Gastrocnemius medialis (tissue), 4 donors: ENCODE measurements at regions not wholly inside any gene's neighbourhood (a gene's known extent, or its start where the extent isn't known, plus 50 kb on each side); places are given as distances from the start of the nearest gene placed in this dataset.

Experiments
- ATAC-seq, 2 donors: fragments of 150-250 bp; one replicate each; pipeline ENCODE4 v1.9.1; 2016
- DNase-seq, 2 donors: peaks; one replicate each; pipeline ENCODE4 v3.0.0-alpha.2; 2019
- H3K27ac ChIP-seq, 4 donors: fragments of 200-600 bp; sonication (generic); 1 replicate in 1 of 4; 2 replicates in 3 of 4; pipeline ENCODE4 v1.5.1; 2016 to 2018; ENCODE audit warnings: mild to moderate bottlenecking in 2 of 4, moderate library complexity in 1 of 4
- H3K27me3 ChIP-seq, 3 donors: fragments of 200-600 bp; sonication (generic) in 2 of 3; 1 replicate in 1 of 3; 2 replicates in 2 of 3; pipeline versions ENCODE4 v1.5.1 to v1.6.0; 2016 to 2019; ENCODE audit warnings: mild to moderate bottlenecking in 1 of 3, moderate library complexity in 1 of 3
- H3K36me3 ChIP-seq, 2 donors: fragments of 200-600 bp; sonication (generic) in 1 of 2; one replicate each; pipeline ENCODE4 v1.5.1; 2017 to 2018
- H3K4me1 ChIP-seq, 2 donors: fragments of 200-600 bp; sonication (generic) in 1 of 2; one replicate each; pipeline ENCODE4 v1.5.1; 2016 to 2017; ENCODE audit warnings: mild to moderate bottlenecking in 2 of 2
- H3K4me3 ChIP-seq, 4 donors: fragments of 200-600 bp; sonication (generic) in 3 of 4; 1 replicate in 1 of 4; 2 replicates in 3 of 4; pipeline ENCODE4 v1.5.1; 2016 to 2019; ENCODE audit warnings: mild to moderate bottlenecking in 2 of 4
- H3K9me3 ChIP-seq, 3 donors: fragments of 200-600 bp; sonication (generic) in 2 of 3; 1 replicate in 1 of 3; 2 replicates in 2 of 3; pipeline ENCODE4 v1.5.1; 2016 to 2019
- POLR2A ChIP-seq, 2 donors: fragments of 450-650 bp; IDR thresholded peaks; one replicate each; pipeline ENCODE4 v1.6.1; 2017; ENCODE audit warnings: antibody characterized with exemption in 2 of 2, mild to moderate bottlenecking in 2 of 2, moderate library complexity in 2 of 2
- in situ Hi-C, 4 donors: fragments of 200-750 bp; cut with MboI; loops; one replicate each; pipeline versions ENCODE4 v1.15.0 to v1.8.0; 2017; ENCODE audit warnings: low sequenced_read_pairs in 4 of 4
- intact Hi-C: fragments of 100-400 bp; cut with DNase I; formaldehyde crosslinking; loops from one replicate; pipeline ENCODE4 v1.15.1; 2023; ENCODE audit warnings: low total_unique reads
- TF ChIP-seq, protein P1 (sequence below), 5 experiments: fragments of 450-650 bp in 3 of 5; fragments of 200-600 bp in 2 of 5; sonication (generic) in 2 of 5; IDR thresholded peaks in 4 of 5; conservative IDR thresholded peaks in 1 of 5; 1 replicate in 4 of 5; 2 replicates in 1 of 5; pipeline ENCODE4 v1.5.1; 2016 to 2019; ENCODE audit warnings: antibody characterized with exemption in 5 of 5, mild to moderate bottlenecking in 3 of 5, moderate library complexity in 3 of 5

DNA sequence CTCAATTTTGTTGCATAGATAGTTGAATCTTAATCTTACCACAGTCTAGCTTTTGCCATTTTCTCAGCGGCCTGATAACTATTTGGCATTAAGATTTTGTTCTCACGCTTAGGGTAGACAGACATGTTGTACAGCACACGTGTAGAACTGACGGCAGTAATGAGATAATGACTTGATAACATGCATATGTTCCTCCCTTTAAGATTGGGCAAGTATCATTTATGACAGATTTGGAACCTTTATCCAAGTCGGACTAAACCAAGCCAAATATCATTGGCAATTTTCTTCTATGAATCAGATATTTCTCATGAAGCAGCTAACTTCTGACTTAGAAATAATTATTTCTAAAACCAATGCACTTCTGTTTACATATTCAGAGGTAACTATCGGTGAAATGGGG lies 205.5 kb downstream of the NDFIP2 start:
- intact Hi-C loops (no loop called here), in situ Hi-C loops (loop anchor here in 3 of 4 donors (25.0 kb wide), 2 partner anchors 676 to 1326 kb away; no protein-coding TSS in a partner anchor)
- ATAC-seq (no peak), DNase-seq (no peak)
- Histone ChIP-seq H3K4me3 (no peak overlapping the region), H3K27me3 (no peaks in the 10 kb centered on the region), H3K36me3 (no peaks in the 10 kb centered on the region), H3K9me3 (no peaks in the 10 kb centered on the region), H3K27ac (no peak overlapping the region), H3K4me1 (no peaks in the 10 kb centered on the region)
- no peak for TF ChIP-seq POLR2A (IDR thresholded peaks at IDR 0.05)

DNA sequence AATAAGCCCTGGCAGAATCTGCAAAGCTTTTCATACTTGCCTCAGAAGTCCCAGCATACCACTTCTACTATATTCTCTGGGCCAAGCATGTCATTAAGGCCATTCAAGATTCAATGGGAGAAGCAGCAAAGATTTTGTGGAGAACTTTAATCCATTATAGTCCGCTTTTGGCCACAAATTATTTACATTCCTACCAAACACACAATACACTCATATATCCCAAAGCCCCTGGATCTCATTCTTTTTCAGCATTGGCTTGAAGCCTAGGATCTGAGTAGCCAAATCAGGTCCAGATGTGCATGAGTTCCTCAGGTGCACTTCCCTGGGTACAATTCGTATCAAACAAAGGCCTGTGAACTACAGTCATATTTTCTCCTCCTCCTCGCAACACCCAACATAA lies 203.4 kb downstream of the NDFIP2 start:
- Histone ChIP-seq H3K36me3 (no peaks in the 10 kb centered on the region), H3K27me3 (no peaks in the 10 kb centered on the region), H3K9me3 (no peaks in the 10 kb centered on the region), H3K27ac (no peak overlapping the region), H3K4me1 (peaks cover 0 to under 1% of the 10 kb centered on the region in 2 donors), H3K4me3 (no peak overlapping the region)
- in situ Hi-C loops, result loop anchor here in 3 of 4 donors (5.0 to 25.0 kb wide), 3 partner anchors 678 to 1328 kb away; no protein-coding TSS in a partner anchor
- no peak for TF ChIP-seq POLR2A (IDR thresholded peaks at IDR 0.05)
- TF ChIP-seq, protein P1, sequence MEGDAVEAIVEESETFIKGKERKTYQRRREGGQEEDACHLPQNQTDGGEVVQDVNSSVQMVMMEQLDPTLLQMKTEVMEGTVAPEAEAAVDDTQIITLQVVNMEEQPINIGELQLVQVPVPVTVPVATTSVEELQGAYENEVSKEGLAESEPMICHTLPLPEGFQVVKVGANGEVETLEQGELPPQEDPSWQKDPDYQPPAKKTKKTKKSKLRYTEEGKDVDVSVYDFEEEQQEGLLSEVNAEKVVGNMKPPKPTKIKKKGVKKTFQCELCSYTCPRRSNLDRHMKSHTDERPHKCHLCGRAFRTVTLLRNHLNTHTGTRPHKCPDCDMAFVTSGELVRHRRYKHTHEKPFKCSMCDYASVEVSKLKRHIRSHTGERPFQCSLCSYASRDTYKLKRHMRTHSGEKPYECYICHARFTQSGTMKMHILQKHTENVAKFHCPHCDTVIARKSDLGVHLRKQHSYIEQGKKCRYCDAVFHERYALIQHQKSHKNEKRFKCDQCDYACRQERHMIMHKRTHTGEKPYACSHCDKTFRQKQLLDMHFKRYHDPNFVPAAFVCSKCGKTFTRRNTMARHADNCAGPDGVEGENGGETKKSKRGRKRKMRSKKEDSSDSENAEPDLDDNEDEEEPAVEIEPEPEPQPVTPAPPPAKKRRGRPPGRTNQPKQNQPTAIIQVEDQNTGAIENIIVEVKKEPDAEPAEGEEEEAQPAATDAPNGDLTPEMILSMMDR (IDR thresholded peaks at IDR 0.05 in 4 of 5, conservative IDR thresholded peaks at IDR 0.05 in 1 of 5), result no peak
- ATAC-seq, result no peak
- intact Hi-C loops, result no loop called here
- no peak for DNase-seq

DNA sequence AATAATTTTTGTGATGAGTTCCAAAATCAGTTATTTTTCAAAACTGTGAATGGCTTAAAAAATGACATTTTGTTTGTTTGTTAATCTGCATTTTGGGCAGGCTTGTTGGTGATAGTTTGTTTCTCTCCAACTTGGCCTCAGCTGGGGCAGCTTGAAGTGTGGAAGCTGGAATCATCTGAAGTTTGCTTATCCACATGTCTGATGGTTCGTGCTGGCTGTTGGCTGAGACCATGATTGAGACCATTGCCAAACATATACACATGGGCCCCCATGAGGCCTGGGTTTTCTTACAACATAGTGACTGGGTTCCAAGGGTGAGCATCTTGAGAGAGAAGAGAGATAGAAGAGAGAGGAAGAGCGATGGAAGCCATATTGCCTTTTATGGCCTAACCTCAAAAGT lies 201.2 kb downstream of the NDFIP2 start:
- in situ Hi-C loops, result loop anchor here in 3 of 4 donors (5.0 to 25.0 kb wide), 3 partner anchors 680 to 1330 kb away; no protein-coding TSS in a partner anchor
- H3K27ac ChIP-seq, result no peak overlapping the region
- TF ChIP-seq POLR2A (IDR thresholded peaks at IDR 0.05), result no peak
- no peak for DNase-seq
- no peaks in the 10 kb centered on the region for H3K36me3 ChIP-seq
- H3K4me3 ChIP-seq, result no peak overlapping the region
- no peak for ATAC-seq
- intact Hi-C loops, result no loop called here
- H3K27me3 ChIP-seq, result no peaks in the 10 kb centered on the region
- peaks cover 0 to 6% of the 10 kb centered on the region in 2 donors for H3K4me1 ChIP-seq
- H3K9me3 ChIP-seq, result no peaks in the 10 kb centered on the region

DNA sequence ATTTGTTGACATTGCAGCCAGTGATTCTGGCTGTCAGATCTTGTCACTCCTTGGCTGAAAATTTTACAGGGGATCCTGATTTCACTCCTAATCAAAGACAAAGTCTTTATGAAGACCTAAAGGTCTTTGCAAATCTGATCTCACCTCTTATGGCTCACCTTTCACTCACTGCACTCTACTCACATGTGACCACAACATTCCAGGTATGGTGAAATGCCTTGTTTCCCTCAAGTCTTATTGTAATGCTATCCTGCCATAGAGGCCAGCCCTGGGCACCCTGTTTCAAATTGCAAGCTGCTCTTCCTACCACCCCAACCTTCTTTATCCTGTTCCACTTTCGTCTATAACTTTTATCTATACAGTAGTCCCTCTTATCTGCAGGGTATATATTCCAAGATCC lies 200.1 kb downstream of the NDFIP2 start:
- Histone ChIP-seq H3K4me3 (no peak overlapping the region), H3K36me3 (no peaks in the 10 kb centered on the region), H3K27ac (no peak overlapping the region), H3K4me1 (peaks cover 0 to 6% of the 10 kb centered on the region in 2 donors), H3K9me3 (no peaks in the 10 kb centered on the region), H3K27me3 (no peaks in the 10 kb centered on the region)
- TF ChIP-seq POLR2A (IDR thresholded peaks at IDR 0.05), result no peak
- no peak for ATAC-seq
- intact Hi-C loops (no loop called here), in situ Hi-C loops (loop anchor here in 3 of 4 donors (5.0 to 25.0 kb wide), 3 partner anchors 681 to 1331 kb away; no protein-coding TSS in a partner anchor)
- no peak for DNase-seq

DNA sequence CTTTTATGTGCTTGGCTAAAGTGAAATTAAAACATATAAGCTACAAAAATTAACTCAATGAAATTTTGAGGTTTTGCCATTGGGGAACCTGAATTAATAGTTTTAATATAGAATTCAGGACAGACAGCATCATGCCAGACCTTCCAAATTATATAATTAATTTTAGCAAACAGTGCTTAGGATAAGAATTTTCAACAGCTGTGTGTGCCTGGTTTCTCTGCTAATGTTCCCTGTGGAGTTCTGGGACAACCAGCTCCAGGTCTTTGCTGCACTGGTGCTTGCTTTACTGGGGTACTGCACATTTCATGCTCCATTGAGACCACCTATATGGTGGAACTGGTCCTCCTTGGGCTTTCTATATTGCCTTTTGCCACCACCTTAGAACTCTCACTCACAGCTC lies 199.5 kb downstream of the NDFIP2 start:
- Histone ChIP-seq H3K36me3 (no peaks in the 10 kb centered on the region), H3K27ac (no peak overlapping the region), H3K27me3 (no peaks in the 10 kb centered on the region), H3K4me1 (peaks cover 0 to 6% of the 10 kb centered on the region in 2 donors), H3K4me3 (no peak overlapping the region), H3K9me3 (no peaks in the 10 kb centered on the region)
- TF ChIP-seq, protein P1 (IDR thresholded peaks at IDR 0.05 in 4 of 5, conservative IDR thresholded peaks at IDR 0.05 in 1 of 5), result no peak
- no peak for TF ChIP-seq POLR2A (IDR thresholded peaks at IDR 0.05)
- no peak for ATAC-seq
- in situ Hi-C loops (loop anchor here in 3 of 4 donors (5.0 to 25.0 kb wide), 3 partner anchors 682 to 1332 kb away; no protein-coding TSS in a partner anchor), intact Hi-C loops (no loop called here)
- no peak for DNase-seq

DNA sequence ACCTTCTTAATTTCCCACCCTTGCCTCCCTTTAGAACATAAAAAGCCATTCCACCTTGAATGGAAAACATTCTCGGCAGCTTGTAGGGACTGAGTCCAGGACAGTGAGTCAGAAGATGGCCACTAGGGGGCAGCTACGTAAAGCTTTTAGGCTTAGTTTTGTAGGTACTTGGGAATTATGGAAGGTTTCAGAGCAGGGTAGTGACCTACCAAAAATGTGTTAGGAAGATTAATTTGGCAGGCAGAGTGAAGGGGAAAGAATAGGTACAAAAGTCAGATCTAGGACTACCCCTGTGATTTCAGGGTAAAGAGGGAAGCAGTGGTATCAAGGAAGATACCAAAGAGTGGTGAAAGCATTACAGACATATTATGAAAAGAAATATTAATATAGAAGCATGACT lies 198.4 kb downstream of the NDFIP2 start:
- Histone ChIP-seq H3K36me3 (no peaks in the 10 kb centered on the region), H3K4me1 (peaks cover 0 to 8% of the 10 kb centered on the region in 2 donors), H3K9me3 (no peaks in the 10 kb centered on the region), H3K27me3 (no peaks in the 10 kb centered on the region), H3K27ac (no peak overlapping the region), H3K4me3 (no peak overlapping the region)
- TF ChIP-seq POLR2A (IDR thresholded peaks at IDR 0.05), result no peak
- TF ChIP-seq, protein P1 (IDR thresholded peaks at IDR 0.05 in 4 of 5, conservative IDR thresholded peaks at IDR 0.05 in 1 of 5), result peak; percentile 73 to 84 (median 76)
- intact Hi-C loops, result loop anchor here (1.0 to 10.0 kb wide), 3 partner anchors 365 to 1335 kb away; no protein-coding TSS in a partner anchor
- ATAC-seq, result peak; percentile 72 to 91
- DNase-seq, result peak; percentile 46 to 68
- in situ Hi-C loops, result loop anchor here (10.0 to 25.0 kb wide), 3 partner anchors 683 to 1333 kb away; no protein-coding TSS in a partner anchor
